ENCODE measurements at regions not wholly inside any gene's neighbourhood (a gene's known extent, or its start where the extent isn't known, plus 50 kb on each side); places are given as distances from the start of the nearest gene placed in this dataset.

DNA sequence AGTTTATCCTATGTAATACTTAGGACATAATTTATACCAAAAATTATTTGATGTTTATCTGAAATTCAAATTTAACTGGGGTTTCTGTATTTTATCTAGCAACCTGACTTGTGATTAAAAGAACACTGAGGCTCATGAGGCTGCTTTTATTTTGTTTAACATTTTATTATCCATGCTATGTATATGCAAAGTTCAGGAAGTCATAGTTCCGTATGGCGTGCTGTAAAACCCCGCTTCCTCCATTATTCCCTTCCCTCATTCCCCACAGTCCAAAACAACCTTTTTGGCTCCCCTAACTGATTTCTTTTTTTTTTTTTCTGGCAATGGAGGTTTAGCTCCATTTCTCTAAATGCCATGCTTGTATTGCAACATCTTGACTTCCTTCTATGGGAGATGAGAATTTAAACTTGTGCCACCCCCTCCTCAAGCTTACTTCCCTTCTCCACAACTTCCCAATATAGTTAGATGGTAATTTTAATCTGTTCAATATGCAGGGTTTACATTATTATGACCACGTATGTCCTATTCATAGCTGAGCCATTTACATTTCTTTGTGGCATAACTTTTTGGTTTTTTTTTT is 138.0 kb upstream of the DNAH14 start:
- CTCF ChIA-PET: interaction anchor here (0.6 kb wide), 1 partner anchor 40 kb away, joined by 5 read pairs; no protein-coding TSS in a partner anchor
- DNase-seq (ENCODE audit: extremely low spot score): no peak
- TF ChIP-seq HDGF (IDR thresholded peaks at IDR 0.05; ENCODE audit: borderline replicate concordance) (no peak), FOXM1 (IDR thresholded peaks at IDR 0.05; ENCODE audit: borderline replicate concordance) (no peak), SP1 (IDR thresholded peaks at IDR 0.05) (no peak), ARNT (IDR thresholded peaks at IDR 0.05) (no peak), ELF4 (IDR thresholded peaks at IDR 0.05) (no peak), FOXK2 (IDR thresholded peaks at IDR 0.05) (no peak), SUZ12 (IDR thresholded peaks at IDR 0.05) (no peak), NFRKB (IDR thresholded peaks at IDR 0.05) (no peak), ZNF384 (IDR thresholded peaks at IDR 0.05) (no peak), FOXA1 (IDR thresholded peaks at IDR 0.05) (no peak), BHLHE40 (IDR thresholded peaks at IDR 0.05; ENCODE audit: borderline replicate concordance) (no peak), CTBP1 (IDR thresholded peaks at IDR 0.05; ENCODE audit: borderline replicate concordance) (no peak), L3MBTL2 (conservative IDR thresholded peaks at IDR 0.05) (no peak), LEF1 (IDR thresholded peaks at IDR 0.05; ENCODE audit: borderline replicate concordance) (no peak), TARDBP (IDR thresholded peaks at IDR 0.05) (no peak)
- TF ChIP-seq, protein P1, sequence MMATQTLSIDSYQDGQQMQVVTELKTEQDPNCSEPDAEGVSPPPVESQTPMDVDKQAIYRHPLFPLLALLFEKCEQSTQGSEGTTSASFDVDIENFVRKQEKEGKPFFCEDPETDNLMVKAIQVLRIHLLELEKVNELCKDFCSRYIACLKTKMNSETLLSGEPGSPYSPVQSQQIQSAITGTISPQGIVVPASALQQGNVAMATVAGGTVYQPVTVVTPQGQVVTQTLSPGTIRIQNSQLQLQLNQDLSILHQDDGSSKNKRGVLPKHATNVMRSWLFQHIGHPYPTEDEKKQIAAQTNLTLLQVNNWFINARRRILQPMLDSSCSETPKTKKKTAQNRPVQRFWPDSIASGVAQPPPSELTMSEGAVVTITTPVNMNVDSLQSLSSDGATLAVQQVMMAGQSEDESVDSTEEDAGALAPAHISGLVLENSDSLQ (IDR thresholded peaks at IDR 0.05): no peak
- POLR2A ChIA-PET: no interaction called here

DNA sequence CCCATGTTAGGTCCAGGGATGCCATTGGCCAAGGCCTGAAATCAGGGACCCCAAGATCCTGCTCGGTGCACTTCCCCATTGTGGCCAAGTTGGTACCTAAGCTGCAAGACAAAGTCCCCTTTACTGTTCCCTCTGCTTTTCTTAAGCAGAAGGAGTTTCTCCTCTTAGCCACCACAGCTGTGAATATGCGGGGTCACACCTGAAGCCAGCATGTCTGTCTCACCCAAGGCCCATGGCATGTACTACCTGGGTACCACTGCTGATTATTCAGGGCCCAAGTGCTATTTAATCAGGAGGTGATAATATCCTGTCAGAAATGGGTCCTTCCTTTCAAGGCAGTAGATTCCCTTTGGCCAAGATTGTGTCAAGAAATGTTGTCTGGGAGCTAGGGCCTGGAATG is 133.9 kb upstream of the DNAH14 start:
- TF ChIP-seq FOXM1 (IDR thresholded peaks at IDR 0.05; ENCODE audit: borderline replicate concordance): no peak
- ChIA-PET POLR2A (no interaction called here), CTCF (interaction anchor here (0.8 kb wide), 1 partner anchor 56 kb away, joined by 3 read pairs; no protein-coding TSS in a partner anchor)
- DNase-seq (ENCODE audit: extremely low spot score): no peak

DNA sequence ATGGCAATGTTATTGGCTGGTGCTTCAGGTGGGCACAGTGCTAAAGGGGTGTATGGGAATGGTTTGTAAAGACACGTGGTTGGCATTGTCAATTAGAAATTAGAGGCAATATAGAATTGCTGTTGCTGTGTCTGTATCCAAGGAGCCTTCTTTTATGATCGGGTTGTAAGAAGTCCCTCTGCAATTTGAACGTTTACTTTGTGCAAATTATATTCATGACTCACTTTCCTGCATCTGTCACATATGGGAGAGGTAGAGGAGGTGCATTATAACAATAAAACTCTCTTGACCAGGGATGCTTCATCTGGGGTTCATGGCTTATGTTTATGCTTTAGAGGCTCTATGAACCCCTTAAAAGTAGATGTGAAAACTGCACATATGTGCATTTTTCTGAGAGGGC is 130.4 kb upstream of the DNAH14 start:
- TF ChIP-seq HDGF (IDR thresholded peaks at IDR 0.05; ENCODE audit: borderline replicate concordance) (no peak), TARDBP (IDR thresholded peaks at IDR 0.05) (no peak), ELF4 (IDR thresholded peaks at IDR 0.05) (no peak), SUZ12 (IDR thresholded peaks at IDR 0.05) (no peak), CTBP1 (IDR thresholded peaks at IDR 0.05; ENCODE audit: borderline replicate concordance) (no peak), SP1 (IDR thresholded peaks at IDR 0.05) (no peak), ZNF384 (IDR thresholded peaks at IDR 0.05) (no peak), L3MBTL2 (conservative IDR thresholded peaks at IDR 0.05) (no peak), NFRKB (IDR thresholded peaks at IDR 0.05) (no peak), FOXK2 (IDR thresholded peaks at IDR 0.05) (no peak), BHLHE40 (IDR thresholded peaks at IDR 0.05; ENCODE audit: borderline replicate concordance) (no peak), LEF1 (IDR thresholded peaks at IDR 0.05; ENCODE audit: borderline replicate concordance) (no peak), ARNT (IDR thresholded peaks at IDR 0.05) (no peak), FOXM1 (IDR thresholded peaks at IDR 0.05; ENCODE audit: borderline replicate concordance) (no peak), FOXA1 (IDR thresholded peaks at IDR 0.05) (no peak)
- TF ChIP-seq, protein P1 (IDR thresholded peaks at IDR 0.05): no peak
- no peak for DNase-seq (ENCODE audit: extremely low spot score)
- ChIA-PET POLR2A (no interaction called here), CTCF (no interaction called here)

DNA sequence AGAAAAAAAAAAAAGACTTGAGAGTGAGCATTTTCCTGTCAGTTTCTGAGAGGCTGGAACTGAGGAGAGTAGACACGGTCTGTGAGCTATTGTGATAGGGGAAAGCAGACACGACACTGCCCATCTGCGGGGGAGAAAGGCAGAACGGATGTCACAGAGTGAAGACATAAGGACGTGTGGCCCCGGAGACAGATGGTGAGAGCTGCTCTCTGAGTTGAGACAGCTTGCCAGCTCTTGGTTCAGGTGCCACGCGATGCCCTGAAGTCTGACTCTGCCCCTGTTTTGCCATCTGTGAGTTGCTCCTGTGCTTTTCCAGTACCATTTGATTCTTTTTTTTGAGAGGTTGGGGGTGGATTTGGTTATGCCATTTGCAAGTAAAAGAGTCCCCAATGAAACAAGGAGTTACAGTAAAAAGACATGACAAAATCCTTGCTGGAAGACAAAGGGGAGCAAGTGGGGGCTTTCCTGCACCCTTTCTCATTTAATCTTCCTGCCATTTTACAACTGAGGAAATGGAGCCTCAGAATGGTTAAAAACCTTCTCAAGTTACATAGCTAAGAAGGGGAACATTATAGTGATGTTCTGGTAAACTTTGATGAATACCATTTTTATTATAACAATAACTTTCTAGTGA is 128.9 kb upstream of the DNAH14 start:
- CTCF ChIA-PET: no interaction called here
- no peak for TF ChIP-seq L3MBTL2 (conservative IDR thresholded peaks at IDR 0.05)
- no peak for TF ChIP-seq ARNT (IDR thresholded peaks at IDR 0.05)
- no peak for TF ChIP-seq SUZ12 (IDR thresholded peaks at IDR 0.05)
- TF ChIP-seq, protein P1 (IDR thresholded peaks at IDR 0.05): no peak
- no peak for TF ChIP-seq BHLHE40 (IDR thresholded peaks at IDR 0.05; ENCODE audit: borderline replicate concordance)
- TF ChIP-seq TARDBP (IDR thresholded peaks at IDR 0.05): no peak
- TF ChIP-seq SP1 (IDR thresholded peaks at IDR 0.05): no peak
- TF ChIP-seq HDGF (IDR thresholded peaks at IDR 0.05; ENCODE audit: borderline replicate concordance): no peak
- TF ChIP-seq FOXM1 (IDR thresholded peaks at IDR 0.05; ENCODE audit: borderline replicate concordance): no peak
- no peak for TF ChIP-seq FOXA1 (IDR thresholded peaks at IDR 0.05)
- TF ChIP-seq ELF4 (IDR thresholded peaks at IDR 0.05): no peak
- no peak for TF ChIP-seq CTBP1 (IDR thresholded peaks at IDR 0.05; ENCODE audit: borderline replicate concordance)
- no peak for TF ChIP-seq LEF1 (IDR thresholded peaks at IDR 0.05; ENCODE audit: borderline replicate concordance)
- TF ChIP-seq NFRKB (IDR thresholded peaks at IDR 0.05): no peak
- TF ChIP-seq FOXK2 (IDR thresholded peaks at IDR 0.05): no peak
- TF ChIP-seq ZNF384 (IDR thresholded peaks at IDR 0.05): no peak
- POLR2A ChIA-PET: no interaction called here
- DNase-seq (ENCODE audit: extremely low spot score): no peak

DNA sequence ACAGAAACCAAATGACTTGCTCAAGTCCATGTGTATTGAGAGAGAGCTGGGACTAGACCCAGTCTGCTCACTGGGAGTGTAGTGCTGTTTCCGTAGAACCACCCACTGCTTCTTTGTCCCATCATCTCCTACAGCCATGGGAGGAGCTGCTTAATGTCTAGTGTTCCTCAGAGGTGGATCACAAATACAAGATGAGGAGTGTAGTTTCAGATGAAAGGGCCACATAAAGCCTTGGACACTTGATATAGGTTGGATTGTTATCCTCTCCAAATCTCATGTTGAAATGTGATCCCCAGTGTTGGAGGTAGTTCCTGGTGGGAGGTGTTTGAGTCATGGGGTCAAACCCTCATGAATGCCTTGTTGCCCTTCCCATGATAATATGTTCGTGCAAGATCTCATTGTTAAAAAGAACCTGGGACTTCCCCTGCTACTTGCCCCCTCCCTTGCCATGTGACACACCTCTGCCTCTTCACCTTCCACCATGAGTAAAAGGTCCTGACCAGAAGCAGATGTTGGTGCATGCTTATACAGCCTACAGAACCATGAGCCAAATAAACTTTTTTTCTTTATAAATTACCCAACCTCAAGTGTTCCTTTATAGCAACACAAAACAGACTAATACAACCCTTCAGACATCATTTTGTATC is 127.5 kb upstream of the DNAH14 start:
- no peak for DNase-seq (ENCODE audit: extremely low spot score)
- CTCF ChIA-PET: no interaction called here
- POLR2A ChIA-PET: no interaction called here
- TF ChIP-seq HDGF (IDR thresholded peaks at IDR 0.05; ENCODE audit: borderline replicate concordance) (no peak), NFRKB (IDR thresholded peaks at IDR 0.05) (no peak), BHLHE40 (IDR thresholded peaks at IDR 0.05; ENCODE audit: borderline replicate concordance) (no peak), LEF1 (IDR thresholded peaks at IDR 0.05; ENCODE audit: borderline replicate concordance) (no peak), L3MBTL2 (conservative IDR thresholded peaks at IDR 0.05) (no peak), ZNF384 (IDR thresholded peaks at IDR 0.05) (no peak), CTBP1 (IDR thresholded peaks at IDR 0.05; ENCODE audit: borderline replicate concordance) (no peak), ELF4 (IDR thresholded peaks at IDR 0.05) (no peak), FOXK2 (IDR thresholded peaks at IDR 0.05) (no peak), FOXM1 (IDR thresholded peaks at IDR 0.05; ENCODE audit: borderline replicate concordance) (no peak), SP1 (IDR thresholded peaks at IDR 0.05) (no peak), SUZ12 (IDR thresholded peaks at IDR 0.05) (no peak), TARDBP (IDR thresholded peaks at IDR 0.05) (no peak)
- TF ChIP-seq, protein P1 (IDR thresholded peaks at IDR 0.05): no peak

Data from HEK293T (cell line).